Spleen (tissue), 7 donors: ENCODE measurements at regions not wholly inside any gene's neighbourhood (a gene's known extent, or its start where the extent isn't known, plus 50 kb on each side); places are given as distances from the start of the nearest gene placed in this dataset.

Experiments used
- CTCF ChIP-seq, 11 experiments: fragments of 200-600 bp in 7 of 11; fragments of 450-650 bp in 4 of 11; sonication (generic) in 4 of 11; IDR thresholded peaks in 8 of 11; conservative IDR thresholded peaks in 3 of 11; 1 replicate in 7 of 11; 2 replicates in 4 of 11; pipeline versions ENCODE4 v1.4.0 to v1.8.0; 2016 to 2021; ENCODE audit warnings: antibody characterized with exemption in 11 of 11, inconsistent platforms in 4 of 11, mild to moderate bottlenecking in 1 of 11
- POLR2A ChIP-seq, 3 donors: fragments of 450-650 bp; IDR thresholded peaks; one replicate each; pipeline ENCODE4 v1.5.1; 2017; ENCODE audit warnings: antibody characterized with exemption in 3 of 3, mild to moderate bottlenecking in 1 of 3
- donor health status: DM: no; HTN: no; CAD: no; lungs with moderate emphysema.
- donor health status: DM: no; HTN: no; CAD: no.
- donor health status: DM: no; HTN: no; CAD: no.

GRCh38 chr6:137808836-137809315 lies 58.2 kb upstream of the TNFAIP3 start:
- TF ChIP-seq CTCF (IDR thresholded peaks at IDR 0.05 in 8 of 11, conservative IDR thresholded peaks at IDR 0.05 in 3 of 11) (no peak), POLR2A (IDR thresholded peaks at IDR 0.05) (no peak)
